Raji (cell line): ENCODE measurements at regions not wholly inside any gene's neighbourhood (a gene's known extent, or its start where the extent isn't known, plus 50 kb on each side); places are given as distances from the start of the nearest gene placed in this dataset.

Experiments
- POLR2A ChIP-seq: IDR thresholded peaks from 2 replicates; pipeline ENCODE4 v1.6.1; 2011; ENCODE audit warnings: low read depth, low read length, control low read depth; ENCODE audit not compliant: insufficient read depth

- no peak for TF ChIP-seq POLR2A
Measured at GRCh38 chr15:38861108-38861507, 296.5 kb upstream of the RASGRP1 start.

GRCh38 chr15:38862099-38862498, 297.5 kb upstream of the RASGRP1 start:
- TF ChIP-seq POLR2A, result no peak

DNA sequence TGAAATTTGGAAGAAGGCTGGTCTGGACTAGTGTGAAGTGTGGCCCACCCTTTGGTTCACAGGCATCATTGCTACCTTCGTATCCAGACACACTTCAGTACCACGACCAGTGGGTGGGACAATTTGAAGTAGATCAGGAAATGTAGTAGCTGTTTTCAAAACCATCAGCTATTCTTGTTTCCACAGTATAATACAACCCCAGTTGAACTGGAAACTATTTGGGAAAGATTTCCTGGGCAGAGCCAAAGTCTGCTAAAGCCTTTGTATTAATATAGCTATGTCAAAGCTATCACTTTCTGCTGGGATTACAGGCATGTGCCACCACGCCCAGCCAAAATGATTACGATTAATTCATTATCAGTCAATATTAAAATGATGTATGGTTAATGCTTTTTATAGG, 298.8 kb upstream of the RASGRP1 start:
- no peak for TF ChIP-seq POLR2A

GRCh38 chr15:38864122-38864521, 299.5 kb upstream of the RASGRP1 start:
- no peak for TF ChIP-seq POLR2A

DNA sequence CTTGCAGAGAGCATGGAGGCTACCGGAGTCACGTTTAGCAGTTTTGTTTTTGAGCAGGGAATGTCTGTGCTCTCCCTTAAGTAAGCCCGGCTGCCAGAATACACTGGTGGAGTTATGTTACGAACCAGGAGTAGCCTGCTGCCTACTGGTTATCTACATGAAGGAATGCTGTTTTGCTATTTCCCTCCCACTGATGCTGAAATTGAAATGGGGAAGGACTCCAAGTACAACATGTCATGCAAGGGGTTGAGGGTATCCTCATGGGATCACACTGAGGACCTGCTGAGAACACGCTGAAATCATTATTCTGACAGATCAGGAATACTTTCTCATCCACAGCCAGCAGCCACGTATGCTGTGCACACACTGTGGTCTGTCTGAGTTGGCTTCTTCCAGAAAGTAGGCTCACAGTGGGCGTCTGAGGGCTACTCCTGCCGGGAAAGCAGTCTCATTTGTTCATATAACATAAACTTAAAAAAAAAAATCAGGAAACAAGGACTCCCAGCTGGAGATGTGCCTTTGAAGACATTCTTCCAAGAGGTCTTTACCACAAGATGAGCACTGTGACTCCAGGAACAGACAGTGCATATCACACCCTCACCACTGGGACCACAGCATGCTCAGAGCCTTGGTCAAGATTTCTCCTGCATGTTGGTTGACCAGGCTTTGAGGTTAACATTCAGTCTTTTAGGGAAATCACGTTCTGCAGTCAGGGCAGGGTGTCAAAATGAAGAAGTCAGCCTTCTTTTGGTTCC, 300.4 kb upstream of the RASGRP1 start:
- TF ChIP-seq POLR2A, result no peak

GRCh38 chr15:38867556-38867955, 302.9 kb upstream of the RASGRP1 start:
- no peak for TF ChIP-seq POLR2A

DNA sequence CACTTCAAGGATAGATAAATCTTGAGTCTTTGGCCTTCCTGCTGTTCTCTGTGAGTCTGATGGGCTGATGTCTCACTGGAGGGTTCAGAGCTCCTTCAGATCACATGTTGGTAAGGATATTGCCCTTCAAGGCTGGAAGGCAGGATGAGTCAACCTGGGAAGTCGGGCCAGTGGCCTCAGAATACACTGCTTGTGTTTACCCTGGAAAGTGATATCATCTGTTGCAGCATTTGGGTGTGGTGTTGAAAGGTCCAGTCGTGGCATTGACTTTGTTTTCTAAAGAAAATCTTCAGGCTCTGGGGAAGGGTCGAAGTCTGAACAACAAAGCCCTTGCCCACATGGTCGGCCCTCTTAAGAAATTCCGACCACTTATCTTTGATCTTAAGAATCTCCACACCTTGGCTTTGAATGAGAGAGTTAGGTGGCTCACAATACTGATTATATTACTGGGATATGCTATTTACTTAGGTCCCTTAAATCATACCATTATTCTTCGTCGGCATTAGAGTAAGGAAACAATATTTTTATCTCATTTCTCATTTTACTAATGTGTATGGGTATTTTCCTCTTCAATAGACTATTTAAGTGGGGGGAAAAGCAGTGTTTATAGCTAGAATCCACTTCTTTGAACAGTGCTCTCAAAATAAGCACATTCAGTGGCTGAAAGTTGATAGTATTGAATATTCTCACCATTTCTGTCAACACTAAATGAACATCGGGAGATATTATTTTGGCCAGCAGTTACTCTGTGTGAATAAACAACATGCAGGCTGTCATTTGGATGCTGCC, 303.9 kb upstream of the RASGRP1 start:
- no peak for TF ChIP-seq POLR2A

GRCh38 chr15:38871638-38872037, 307.0 kb upstream of the RASGRP1 start:
- no peak for TF ChIP-seq POLR2A

- no peak for TF ChIP-seq POLR2A
Measured at GRCh38 chr15:38872732-38873131, 308.1 kb upstream of the RASGRP1 start.

DNA sequence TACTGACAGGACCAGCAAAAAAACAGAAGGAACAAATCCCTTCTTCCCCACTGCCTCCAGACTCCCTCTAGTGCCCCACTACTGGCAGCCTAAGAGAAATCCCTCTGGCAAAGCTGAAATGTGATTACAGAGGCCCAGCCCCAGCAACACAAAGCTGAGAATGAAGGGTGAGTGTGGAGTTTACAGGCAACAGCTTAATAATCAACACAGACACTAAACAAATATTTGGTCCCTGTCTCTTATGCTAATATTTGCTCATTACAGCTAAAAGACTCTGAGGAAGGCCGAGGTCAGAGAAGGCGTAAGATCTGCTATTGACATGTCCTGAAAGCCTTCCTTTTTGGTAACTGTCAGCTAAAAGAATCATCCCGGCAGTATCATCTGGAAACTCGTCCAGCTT, 308.5 kb upstream of the RASGRP1 start:
- TF ChIP-seq POLR2A, result no peak

GRCh38 chr15:38874464-38874863, 309.9 kb upstream of the RASGRP1 start:
- no peak for TF ChIP-seq POLR2A

GRCh38 chr15:38876211-38876610, 311.6 kb upstream of the RASGRP1 start:
- no peak for TF ChIP-seq POLR2A

DNA sequence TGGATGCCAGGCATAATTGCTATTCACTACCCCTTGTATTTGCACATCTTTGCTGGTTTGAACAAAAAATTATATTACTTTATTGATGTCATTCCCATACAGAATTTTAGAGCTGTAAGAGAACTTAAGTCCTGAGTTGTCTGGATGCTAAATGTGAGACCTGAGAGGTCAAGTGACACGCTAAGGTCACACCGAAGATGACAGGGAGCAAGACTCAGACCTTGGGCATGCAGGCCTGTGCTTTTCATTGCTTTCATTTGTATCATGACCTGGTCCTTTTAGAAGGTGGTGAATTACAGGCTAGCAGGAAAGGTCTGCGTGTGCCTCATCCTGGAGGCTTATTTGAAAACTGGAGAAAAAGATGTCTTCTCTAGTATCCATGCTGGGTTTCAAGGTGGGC, 312.0 kb upstream of the RASGRP1 start:
- no peak for TF ChIP-seq POLR2A

DNA sequence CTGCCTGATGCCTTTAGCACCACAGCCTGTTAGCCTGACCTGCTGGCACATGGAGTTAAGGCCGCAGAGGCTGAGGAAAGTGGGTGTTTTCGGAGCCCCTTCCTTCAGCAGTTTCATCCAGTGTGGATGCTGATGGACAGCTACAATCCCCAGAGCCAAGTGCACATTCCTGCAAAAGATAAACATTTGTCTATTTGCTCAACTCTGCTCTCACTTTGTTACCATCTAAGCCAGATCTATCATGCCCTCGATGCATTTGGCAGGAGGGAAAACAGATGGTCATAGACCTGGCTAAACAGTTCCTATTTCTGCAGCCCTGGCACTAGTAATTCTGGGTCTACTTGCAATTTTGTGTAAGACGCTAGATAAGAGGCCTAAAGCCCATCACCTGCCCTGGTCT, 312.9 kb upstream of the RASGRP1 start:
- no peak for TF ChIP-seq POLR2A

GRCh38 chr15:38878026-38878425, 313.4 kb upstream of the RASGRP1 start:
- no peak for TF ChIP-seq POLR2A

GRCh38 chr15:38878926-38879325, 314.3 kb upstream of the RASGRP1 start:
- TF ChIP-seq POLR2A, result no peak
